ENCODE measurements at regions not wholly inside any gene's neighbourhood (a gene's known extent, or its start where the extent isn't known, plus 50 kb on each side); places are given as distances from the start of the nearest gene placed in this dataset.

DNA sequence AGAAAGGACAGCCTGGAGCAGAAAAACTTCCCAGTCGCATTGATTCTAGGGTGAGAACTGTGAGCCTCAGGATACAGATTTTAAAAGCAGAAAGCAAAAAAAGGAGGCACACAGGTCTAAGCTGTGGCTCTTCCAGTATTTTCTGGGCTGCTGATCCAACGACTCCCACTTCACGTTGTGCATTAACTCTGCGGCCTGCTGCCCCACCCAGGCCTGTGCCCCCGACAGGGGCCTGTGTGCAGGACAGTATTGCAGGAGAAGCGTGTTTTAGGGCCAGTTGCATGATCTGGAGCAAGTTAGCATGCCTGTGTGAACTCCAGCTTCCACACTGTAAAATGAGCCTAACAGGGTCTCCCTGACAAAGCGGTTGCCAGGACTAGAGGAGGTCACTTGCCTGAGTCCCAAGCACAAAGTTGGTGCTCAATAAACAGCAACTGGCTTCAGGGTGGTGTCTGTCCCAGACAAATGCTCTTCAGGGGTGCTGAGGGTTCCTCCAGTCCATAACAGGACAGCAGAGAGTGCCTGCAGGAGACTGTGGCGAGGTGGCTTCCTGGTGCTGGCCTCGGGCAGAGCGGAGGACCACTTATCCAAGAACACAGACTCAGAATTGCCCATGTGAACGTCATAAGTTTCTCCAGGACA, 66.8 kb upstream of the RAB4A start:
- no peaks in the 10 kb centered on the region for H3K36me3 ChIP-seq (replicated peaks)
- no peak overlapping the region for H3K4me3 ChIP-seq
- no peaks in the 10 kb centered on the region for H3K4me1 ChIP-seq
- H3K27me3 ChIP-seq (ENCODE audit: low read depth): no peaks in the 10 kb centered on the region
- H3K9me3 ChIP-seq: no peaks in the 10 kb centered on the region
- no peak for DNase-seq (ENCODE audit: low spot score in 2 of 2)
- in situ Hi-C loops (cut with MboI; ENCODE audit: low sequenced_read_pairs): no loop called here

DNA sequence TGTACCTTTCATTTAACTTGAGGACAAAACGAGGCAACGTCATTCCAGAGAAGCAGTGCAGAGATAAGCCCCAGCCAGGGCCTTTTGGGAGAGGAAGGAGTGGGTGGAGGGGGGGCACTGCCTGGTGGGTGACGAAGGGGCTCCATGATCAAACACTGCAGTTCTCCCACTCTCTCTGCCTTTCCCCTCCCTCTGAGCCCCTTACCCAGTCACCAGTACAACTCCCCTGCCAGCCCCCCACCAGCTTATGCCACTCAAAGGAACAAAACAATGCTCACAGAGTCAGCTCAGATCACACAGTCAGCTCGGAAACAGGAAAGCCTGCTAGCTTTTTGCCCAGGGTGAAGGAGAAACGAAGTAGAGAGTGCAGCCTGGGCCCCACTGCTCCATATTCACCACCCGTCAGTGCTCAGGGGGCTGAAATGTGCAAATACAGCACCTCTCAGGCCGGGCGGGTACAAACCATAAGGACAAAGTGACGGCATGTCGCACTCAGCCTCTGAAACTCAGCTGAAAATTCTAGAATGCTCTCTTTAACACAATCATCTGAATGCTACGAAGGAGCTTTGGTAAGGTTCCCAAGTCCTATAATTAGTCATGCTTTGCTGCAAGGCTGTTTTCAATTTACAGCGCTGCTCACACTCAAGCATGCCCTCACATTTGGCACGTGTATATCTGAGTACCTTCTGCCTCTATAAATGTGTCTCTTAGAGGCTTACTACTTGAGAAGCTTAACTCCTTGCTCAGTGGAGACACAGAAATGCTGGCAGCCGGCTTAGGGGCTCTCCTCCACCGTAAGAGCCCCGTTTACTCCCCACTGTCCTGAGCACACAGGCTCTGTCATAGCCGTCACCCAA, 65.8 kb upstream of the RAB4A start:
- in situ Hi-C loops (cut with MboI; ENCODE audit: low sequenced_read_pairs): no loop called here
- Histone ChIP-seq H3K4me1 (no peaks in the 10 kb centered on the region), H3K9me3 (no peaks in the 10 kb centered on the region), H3K4me3 (no peak overlapping the region), H3K27me3 (ENCODE audit: low read depth) (no peaks in the 10 kb centered on the region), H3K36me3 (replicated peaks) (no peaks in the 10 kb centered on the region)
- DNase-seq (ENCODE audit: low spot score in 2 of 2): no peak

DNA sequence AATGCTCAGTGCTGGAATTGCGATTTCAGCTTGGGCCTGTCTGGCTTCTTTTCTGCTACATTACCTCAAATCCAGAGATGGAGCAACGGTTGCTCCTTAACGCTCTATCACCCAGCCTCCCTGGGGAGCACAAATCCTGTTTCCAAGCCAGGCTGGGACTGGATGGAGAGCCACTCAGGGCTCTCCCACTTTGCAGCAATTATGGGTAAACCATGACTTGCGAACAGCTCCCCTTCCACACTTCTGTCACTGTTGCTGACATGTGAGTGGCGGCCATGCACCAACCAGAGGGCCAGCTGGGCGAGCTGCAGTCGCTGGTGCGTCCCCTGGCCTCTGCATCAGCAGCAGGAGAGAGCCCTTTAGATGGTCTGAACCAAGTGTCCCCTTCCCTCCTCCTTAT, 65.1 kb upstream of the RAB4A start:
- H3K9me3 ChIP-seq: no peaks in the 10 kb centered on the region
- no peak for DNase-seq (ENCODE audit: low spot score in 2 of 2)
- in situ Hi-C loops (cut with MboI; ENCODE audit: low sequenced_read_pairs): no loop called here
- no peaks in the 10 kb centered on the region for H3K27me3 ChIP-seq (ENCODE audit: low read depth)
- H3K4me1 ChIP-seq: no peaks in the 10 kb centered on the region
- no peaks in the 10 kb centered on the region for H3K36me3 ChIP-seq (replicated peaks)
- no peak overlapping the region for H3K4me3 ChIP-seq

DNA sequence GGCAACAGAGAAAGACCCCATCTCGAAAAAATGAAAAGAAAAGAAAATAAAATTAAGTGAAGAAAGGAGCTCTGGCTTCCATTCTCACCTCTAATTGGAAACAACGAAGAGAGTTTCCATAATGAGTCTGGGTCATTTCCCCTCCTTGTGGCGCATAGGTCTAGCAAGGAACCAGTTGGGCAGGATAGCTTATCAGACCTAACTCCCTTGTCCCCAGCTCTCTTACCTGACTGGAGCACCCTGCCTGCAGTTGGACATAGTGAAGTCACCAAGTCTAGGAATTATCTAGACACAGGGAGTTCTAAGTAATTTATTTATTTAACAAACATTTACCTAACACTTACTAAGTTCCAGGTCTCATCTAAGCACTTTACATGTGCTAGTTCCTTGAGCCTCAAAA, 63.0 kb upstream of the RAB4A start:
- Histone ChIP-seq H3K36me3 (replicated peaks) (no peaks in the 10 kb centered on the region), H3K27me3 (ENCODE audit: low read depth) (no peaks in the 10 kb centered on the region), H3K4me3 (no peak overlapping the region), H3K4me1 (no peaks in the 10 kb centered on the region), H3K9me3 (no peaks in the 10 kb centered on the region)
- no peak for DNase-seq (ENCODE audit: low spot score in 2 of 2)
- in situ Hi-C loops (cut with MboI; ENCODE audit: low sequenced_read_pairs): no loop called here

DNA sequence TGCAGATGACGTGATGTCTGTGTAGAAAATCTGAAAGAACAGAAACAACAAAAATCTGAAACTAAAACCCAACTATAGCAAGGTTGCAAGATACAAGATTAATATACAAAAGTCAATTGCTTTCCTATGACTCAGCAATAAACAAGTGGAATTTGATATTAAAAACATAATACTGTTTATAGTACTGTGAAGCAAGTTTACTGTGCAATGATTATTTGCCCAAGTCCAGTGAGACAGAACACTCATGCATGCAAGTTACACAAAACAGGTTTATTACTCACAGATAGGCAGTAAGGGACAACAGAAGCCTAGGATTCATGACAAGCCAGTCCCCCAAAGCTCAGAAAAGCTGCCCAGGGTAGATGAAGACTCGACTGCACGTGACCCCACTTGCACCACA, 62.4 kb upstream of the RAB4A start:
- in situ Hi-C loops (cut with MboI; ENCODE audit: low sequenced_read_pairs): no loop called here
- Histone ChIP-seq H3K9me3 (no peaks in the 10 kb centered on the region), H3K4me3 (no peak overlapping the region), H3K27me3 (ENCODE audit: low read depth) (no peaks in the 10 kb centered on the region), H3K4me1 (no peaks in the 10 kb centered on the region), H3K36me3 (replicated peaks) (no peaks in the 10 kb centered on the region)
- DNase-seq (ENCODE audit: low spot score in 2 of 2): no peak

DNA sequence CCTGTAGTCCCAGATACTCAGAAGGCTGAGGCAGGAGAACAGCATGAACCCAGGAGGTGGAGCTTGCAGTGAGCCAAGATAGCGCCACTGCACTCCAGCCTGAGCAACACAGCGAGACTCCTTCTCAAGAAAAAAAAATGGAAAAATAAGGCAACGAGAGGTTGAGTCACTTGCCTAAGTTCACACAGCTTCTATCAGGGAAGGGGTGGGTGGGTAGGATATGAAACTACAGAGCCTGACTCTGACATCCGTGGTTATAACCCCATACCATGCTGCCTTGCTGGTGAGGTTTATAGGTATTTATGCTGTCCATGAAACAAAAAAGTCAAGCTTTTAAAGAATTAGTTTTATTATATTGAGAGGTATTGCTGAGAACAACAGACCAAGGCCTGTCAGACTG, 61.5 kb upstream of the RAB4A start:
- no peaks in the 10 kb centered on the region for H3K36me3 ChIP-seq (replicated peaks)
- no peak overlapping the region for H3K4me3 ChIP-seq
- H3K9me3 ChIP-seq: no peaks in the 10 kb centered on the region
- no peaks in the 10 kb centered on the region for H3K27me3 ChIP-seq (ENCODE audit: low read depth)
- no peaks in the 10 kb centered on the region for H3K4me1 ChIP-seq
- no peak for DNase-seq (ENCODE audit: low spot score in 2 of 2)
- in situ Hi-C loops (cut with MboI; ENCODE audit: low sequenced_read_pairs): no loop called here

DNA sequence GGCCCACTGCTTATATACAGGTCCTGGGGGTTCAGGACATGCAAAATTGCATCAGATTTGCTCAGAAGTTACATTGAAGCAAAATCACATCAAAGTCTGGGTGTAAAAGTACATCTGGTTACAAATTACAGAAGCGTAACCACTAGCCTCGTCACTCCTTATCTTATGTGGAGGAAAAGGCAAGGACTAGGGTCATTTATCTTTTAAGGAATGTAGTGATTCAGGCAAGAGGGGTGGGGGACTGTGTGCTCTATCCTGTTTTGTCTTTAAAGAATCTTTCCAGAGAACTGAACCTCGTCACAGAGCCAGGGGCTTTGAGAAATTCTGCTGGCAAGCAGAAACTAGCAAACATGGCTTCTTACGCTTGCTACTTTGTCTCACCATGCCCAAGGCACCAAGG, 61.1 kb upstream of the RAB4A start:
- Histone ChIP-seq H3K4me3 (no peak overlapping the region), H3K27me3 (ENCODE audit: low read depth) (no peaks in the 10 kb centered on the region), H3K4me1 (no peaks in the 10 kb centered on the region), H3K36me3 (replicated peaks) (no peaks in the 10 kb centered on the region), H3K9me3 (no peaks in the 10 kb centered on the region)
- DNase-seq (ENCODE audit: low spot score in 2 of 2): no peak
- in situ Hi-C loops (cut with MboI; ENCODE audit: low sequenced_read_pairs): no loop called here

DNA sequence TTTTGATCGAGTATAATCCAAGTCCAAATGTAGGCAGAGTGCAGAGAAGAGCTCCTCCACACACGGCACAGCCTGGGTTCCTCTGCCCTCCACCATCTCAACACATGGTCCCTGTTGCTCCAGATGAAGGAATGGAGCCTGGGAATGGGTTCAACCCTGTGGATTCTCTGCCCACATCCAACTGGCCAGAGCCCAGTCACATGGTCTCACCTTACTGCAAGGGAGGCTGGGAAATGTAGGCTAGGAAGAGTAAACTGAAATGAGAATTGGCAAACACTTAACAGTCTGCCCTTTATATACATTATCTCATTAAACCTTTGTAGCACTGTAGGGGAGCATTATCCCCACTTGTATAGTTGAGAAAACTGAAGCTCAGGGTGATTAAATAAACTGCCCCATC, 60.1 kb upstream of the RAB4A start:
- Histone ChIP-seq H3K9me3 (no peaks in the 10 kb centered on the region), H3K36me3 (replicated peaks) (no peaks in the 10 kb centered on the region), H3K27me3 (ENCODE audit: low read depth) (no peaks in the 10 kb centered on the region), H3K4me1 (no peaks in the 10 kb centered on the region), H3K4me3 (no peak overlapping the region)
- in situ Hi-C loops (cut with MboI; ENCODE audit: low sequenced_read_pairs): no loop called here
- DNase-seq (ENCODE audit: low spot score in 2 of 2): no peak

DNA sequence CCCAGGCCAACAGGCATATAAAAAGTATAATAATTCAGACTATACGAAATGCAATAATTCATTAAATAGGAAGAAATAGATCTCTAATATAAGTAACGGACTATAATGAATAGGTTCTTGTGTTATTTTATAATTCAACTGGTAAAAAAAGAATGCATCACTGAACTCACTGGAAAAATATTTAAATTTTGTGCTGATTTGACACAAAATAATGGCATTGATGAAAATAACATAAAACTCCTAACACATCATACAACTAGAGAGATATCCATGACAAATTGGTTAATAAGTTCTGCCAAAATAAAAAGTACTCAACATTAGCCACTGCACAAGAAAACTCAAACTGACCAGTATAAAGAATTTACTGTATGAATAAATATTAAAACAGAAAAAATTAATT, 57.1 kb upstream of the RAB4A start:
- Histone ChIP-seq H3K27me3 (ENCODE audit: low read depth) (peaks cover 2% of the 10 kb centered on the region; the same call in 1 of the 2 replicates), H3K4me3 (no peak overlapping the region), H3K9me3 (no peaks in the 10 kb centered on the region), H3K36me3 (replicated peaks) (no peaks in the 10 kb centered on the region), H3K4me1 (no peaks in the 10 kb centered on the region)
- in situ Hi-C loops (cut with MboI; ENCODE audit: low sequenced_read_pairs): no loop called here
- DNase-seq (ENCODE audit: low spot score in 2 of 2): no peak

DNA sequence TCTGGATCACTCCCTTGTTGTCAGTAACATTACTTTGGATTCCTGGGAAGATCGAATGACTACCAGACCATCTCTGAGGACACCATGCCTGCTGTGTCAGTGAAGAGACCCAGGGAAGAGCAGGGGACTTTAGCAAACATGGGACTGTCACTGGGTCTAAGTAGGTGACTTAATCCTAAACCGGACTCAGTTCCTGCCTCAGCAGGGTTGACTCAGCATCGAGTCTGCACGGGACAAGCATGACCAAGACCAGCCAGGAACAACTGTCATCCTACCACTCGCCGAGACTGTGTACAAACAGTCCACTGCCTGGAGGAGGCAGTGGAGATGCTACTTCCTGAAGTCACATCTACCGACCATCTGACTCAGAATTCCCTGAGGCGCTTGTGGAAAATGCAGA, 53.2 kb upstream of the RAB4A start:
- Histone ChIP-seq H3K4me3 (no peak overlapping the region), H3K36me3 (replicated peaks) (no peaks in the 10 kb centered on the region), H3K27me3 (ENCODE audit: low read depth) (peaks cover 6% of the 10 kb centered on the region; the same call in 1 of the 2 replicates), H3K9me3 (no peaks in the 10 kb centered on the region), H3K4me1 (0 out of 2 replicates have a peak, but pooled peaks cover 4% of the 10 kb centered on the region)
- in situ Hi-C loops (cut with MboI; ENCODE audit: low sequenced_read_pairs): no loop called here
- DNase-seq (ENCODE audit: low spot score in 2 of 2): no peak

DNA sequence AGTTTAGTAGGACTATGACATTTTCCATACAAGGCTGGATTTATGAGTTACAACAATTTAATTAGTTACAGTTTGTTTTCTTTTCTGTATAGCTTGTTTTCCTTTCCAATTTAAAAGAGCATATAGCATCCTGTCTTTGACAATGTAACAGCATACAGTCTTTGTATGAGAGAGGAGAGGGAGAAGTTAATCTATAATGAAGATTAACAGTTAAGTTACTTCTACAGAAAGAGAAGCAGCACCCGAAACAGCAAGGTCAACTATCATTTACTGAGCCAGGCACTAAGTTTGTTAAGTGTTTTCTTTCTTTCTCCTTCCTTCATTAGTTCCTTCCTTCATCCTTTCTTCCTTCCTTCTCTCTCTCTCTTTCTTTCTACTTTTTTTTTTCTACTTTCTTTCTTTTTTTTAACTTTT, 52.3 kb upstream of the RAB4A start:
- H3K4me1 ChIP-seq: 0 out of 2 replicates have a peak, but pooled peaks cover 4% of the 10 kb centered on the region
- H3K27me3 ChIP-seq (ENCODE audit: low read depth): peaks cover 6% of the 10 kb centered on the region; the same call in 1 of the 2 replicates
- in situ Hi-C loops (cut with MboI; ENCODE audit: low sequenced_read_pairs): no loop called here
- DNase-seq (ENCODE audit: low spot score in 2 of 2): no peak
- no peaks in the 10 kb centered on the region for H3K9me3 ChIP-seq
- H3K4me3 ChIP-seq: no peak overlapping the region
- no peaks in the 10 kb centered on the region for H3K36me3 ChIP-seq (replicated peaks)

DNA sequence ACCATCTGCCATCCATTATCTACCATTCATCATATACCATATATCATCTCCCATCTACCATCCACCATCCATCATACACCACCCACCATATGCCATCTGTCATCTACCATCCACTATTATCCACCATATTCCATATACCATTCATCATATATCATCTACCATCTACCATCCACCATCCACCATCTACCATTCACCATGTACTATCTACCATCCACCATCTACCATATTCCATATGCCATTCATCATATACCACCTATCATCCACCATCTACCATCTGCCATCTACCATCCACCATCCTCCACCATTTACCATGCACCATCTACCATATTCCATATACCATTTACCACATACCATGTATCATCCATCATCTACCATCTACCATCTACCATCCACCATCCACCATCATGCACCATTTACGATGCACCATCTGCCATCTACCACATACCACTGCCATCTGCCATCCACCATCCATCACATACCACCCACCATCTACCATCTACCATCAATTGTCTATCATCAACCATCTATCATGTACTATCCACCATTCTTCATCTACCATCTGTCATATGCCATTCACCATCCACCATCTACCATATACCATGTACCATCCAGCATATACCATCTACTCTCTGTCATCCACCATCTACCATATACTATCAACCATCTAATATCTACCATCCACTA, 50.6 kb upstream of the RAB4A start:
- no peaks in the 10 kb centered on the region for H3K9me3 ChIP-seq
- no peak for DNase-seq (ENCODE audit: low spot score in 2 of 2)
- H3K27me3 ChIP-seq (ENCODE audit: low read depth): peaks cover 6% of the 10 kb centered on the region; the same call in 1 of the 2 replicates
- 0 out of 2 replicates have a peak, but pooled peaks cover 4% of the 10 kb centered on the region for H3K4me1 ChIP-seq
- no peaks in the 10 kb centered on the region for H3K36me3 ChIP-seq (replicated peaks)
- in situ Hi-C loops (cut with MboI; ENCODE audit: low sequenced_read_pairs): no loop called here
- H3K4me3 ChIP-seq: no peak overlapping the region

DNA sequence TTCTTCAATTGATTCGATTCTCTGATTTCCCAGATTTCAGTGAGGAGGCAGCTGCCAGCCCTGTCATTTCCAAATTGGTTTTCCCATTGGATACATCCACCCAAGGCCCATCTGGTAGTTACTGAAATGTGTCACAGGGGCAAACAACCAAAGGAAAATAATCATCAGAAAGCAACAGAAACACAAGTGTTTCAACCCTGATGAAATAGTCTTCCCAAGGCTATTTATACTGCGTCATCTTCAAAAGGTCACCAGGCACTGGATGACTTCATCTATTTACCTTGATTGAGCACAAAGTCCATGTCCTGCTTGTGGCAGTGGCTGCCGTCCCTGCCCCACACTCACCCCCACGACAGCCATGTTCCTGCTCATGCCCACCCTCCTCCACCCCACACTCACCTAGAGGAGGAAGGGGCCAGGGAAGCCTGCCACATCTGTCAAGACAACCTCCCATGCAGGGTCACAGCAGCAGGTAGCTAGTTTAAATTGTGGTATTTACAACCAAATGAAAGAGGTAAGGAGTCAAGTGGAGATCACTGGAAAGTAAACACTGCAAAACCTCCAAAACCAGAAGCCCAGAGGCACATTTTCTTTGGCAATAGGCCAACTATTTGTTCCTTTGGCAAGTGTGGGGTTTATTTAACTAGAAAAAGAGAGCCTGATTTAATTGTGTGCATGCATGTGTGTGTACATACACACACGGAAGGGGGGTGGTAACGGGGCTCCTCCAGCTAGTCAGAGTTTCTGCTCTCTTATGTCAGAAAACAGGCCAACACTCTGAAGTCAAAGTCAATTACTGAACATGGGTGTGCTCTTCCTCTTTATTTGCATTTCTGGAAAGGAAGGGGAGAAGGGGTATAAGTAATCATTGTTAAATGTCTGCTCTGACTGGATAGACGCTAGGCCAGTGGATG, 49.5 kb upstream of the RAB4A start:
- H3K36me3 ChIP-seq (replicated peaks): no peaks in the 10 kb centered on the region
- H3K4me3 ChIP-seq: no peak overlapping the region
- H3K27me3 ChIP-seq (ENCODE audit: low read depth): peaks cover 6% of the 10 kb centered on the region; the same call in 1 of the 2 replicates
- in situ Hi-C loops (cut with MboI; ENCODE audit: low sequenced_read_pairs): no loop called here
- 0 out of 2 replicates have a peak, but pooled peaks cover 4% of the 10 kb centered on the region for H3K4me1 ChIP-seq
- peak; percentile 17 to 30 for DNase-seq (ENCODE audit: low spot score in 2 of 2)
- no peaks in the 10 kb centered on the region for H3K9me3 ChIP-seq

All from HAP-1 (cell line).